ENCODE measurements at regions not wholly inside any gene's neighbourhood (a gene's known extent, or its start where the extent isn't known, plus 50 kb on each side); places are given as distances from the start of the nearest gene placed in this dataset.

DNA sequence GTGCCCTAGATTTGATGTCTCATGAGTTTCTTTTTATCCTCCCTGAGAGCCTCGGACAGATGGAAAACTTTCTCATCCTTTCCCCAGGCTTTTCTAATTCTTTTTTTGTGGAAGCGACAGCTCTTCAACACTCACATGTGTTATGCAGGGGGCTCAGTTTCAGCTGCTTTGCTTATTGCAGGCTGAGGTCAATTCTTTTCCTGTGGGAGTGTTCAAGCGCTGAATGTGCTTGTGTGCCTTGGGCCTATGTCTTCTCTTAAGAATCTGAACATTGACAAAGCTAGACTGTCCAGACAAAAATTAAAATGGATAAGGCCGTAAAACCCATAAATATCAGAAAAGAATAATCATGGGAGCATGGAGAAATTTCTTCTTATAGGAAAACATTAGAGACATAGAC is 125.2 kb upstream of the STEAP4 start:
- H4K8ac ChIP-seq (replicated peaks; ENCODE audit: insufficient read length, low read depth, low read length) = no peak overlapping the region
- H3K79me2 ChIP-seq (ENCODE audit: insufficient read depth, low read length) = no peaks in the 10 kb centered on the region
- no peaks in the 10 kb centered on the region for H3K4me1 ChIP-seq (ENCODE audit: insufficient read depth, low read length)
- H3K4me1 Mint-ChIP-seq = no peaks in the 10 kb centered on the region
- H3K27me3 ChIP-seq (ENCODE audit: insufficient read depth, low read length) = no peaks in the 10 kb centered on the region
- H3K14ac ChIP-seq (ENCODE audit: insufficient read depth, low read length) = no peak overlapping the region
- H3K27me3 Mint-ChIP-seq (ENCODE audit: low read depth) = no peaks in the 10 kb centered on the region
- H2BK15ac ChIP-seq (ENCODE audit: low read depth, low read length) = no peak overlapping the region
- H2BK120ac ChIP-seq (ENCODE audit: low read depth, low read length, poor library complexity, severe bottlenecking) = no peak overlapping the region
- H3K23me2 ChIP-seq (ENCODE audit: insufficient read length, low read depth, low read length, poor library complexity, severe bottlenecking) = no peaks in the 10 kb centered on the region
- no peak overlapping the region for H3K18ac ChIP-seq (ENCODE audit: insufficient read length, low read depth, low read length)
- H3K27ac Mint-ChIP-seq = no peak overlapping the region; a peak in 1 of 7 replicates
- no peak overlapping the region for H3K27ac ChIP-seq (ENCODE audit: insufficient read length, low read depth, low read length)
- H2BK20ac ChIP-seq (ENCODE audit: low read depth, low read length, poor library complexity, severe bottlenecking) = no peak overlapping the region
- WGBS (ENCODE audit: extremely low coverage, insufficient read length, low lambda C conversion rate) = no CpG with 5 or more reads among the region's 4 CpGs
- no peak overlapping the region for H4K5ac ChIP-seq (ENCODE audit: insufficient read length, low read depth, low read length)
- no peak overlapping the region for H2AK5ac ChIP-seq (ENCODE audit: insufficient read length, low read length)
- no peak for DNase-seq
- H2BK12ac ChIP-seq (ENCODE audit: insufficient read length, low read depth, low read length) = no peak overlapping the region
- TF ChIP-seq, protein P1, sequence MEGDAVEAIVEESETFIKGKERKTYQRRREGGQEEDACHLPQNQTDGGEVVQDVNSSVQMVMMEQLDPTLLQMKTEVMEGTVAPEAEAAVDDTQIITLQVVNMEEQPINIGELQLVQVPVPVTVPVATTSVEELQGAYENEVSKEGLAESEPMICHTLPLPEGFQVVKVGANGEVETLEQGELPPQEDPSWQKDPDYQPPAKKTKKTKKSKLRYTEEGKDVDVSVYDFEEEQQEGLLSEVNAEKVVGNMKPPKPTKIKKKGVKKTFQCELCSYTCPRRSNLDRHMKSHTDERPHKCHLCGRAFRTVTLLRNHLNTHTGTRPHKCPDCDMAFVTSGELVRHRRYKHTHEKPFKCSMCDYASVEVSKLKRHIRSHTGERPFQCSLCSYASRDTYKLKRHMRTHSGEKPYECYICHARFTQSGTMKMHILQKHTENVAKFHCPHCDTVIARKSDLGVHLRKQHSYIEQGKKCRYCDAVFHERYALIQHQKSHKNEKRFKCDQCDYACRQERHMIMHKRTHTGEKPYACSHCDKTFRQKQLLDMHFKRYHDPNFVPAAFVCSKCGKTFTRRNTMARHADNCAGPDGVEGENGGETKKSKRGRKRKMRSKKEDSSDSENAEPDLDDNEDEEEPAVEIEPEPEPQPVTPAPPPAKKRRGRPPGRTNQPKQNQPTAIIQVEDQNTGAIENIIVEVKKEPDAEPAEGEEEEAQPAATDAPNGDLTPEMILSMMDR (conservative IDR thresholded peaks at IDR 0.05) = no peak
- no peak overlapping the region for H3K56ac ChIP-seq (ENCODE audit: insufficient read length, low read depth, low read length)
- H3T11ph ChIP-seq (ENCODE audit: low read length) = no peak overlapping the region
- no peaks in the 10 kb centered on the region for H3K9me3 Mint-ChIP-seq
- no peak overlapping the region for H3K4me3 Mint-ChIP-seq
- H4K91ac ChIP-seq (ENCODE audit: insufficient read length, low read depth, low read length) = no peak overlapping the region
- H3K9me3 ChIP-seq (ENCODE audit: control insufficient read depth, low read depth, low read length) = no peaks in the 10 kb centered on the region
- H4K20me1 ChIP-seq (ENCODE audit: control insufficient read depth, insufficient read depth, insufficient read length) = no peaks in the 10 kb centered on the region
- H2AFZ ChIP-seq (ENCODE audit: low read length) = no peak overlapping the region
- H2BK5ac ChIP-seq (ENCODE audit: insufficient read length, low read length) = no peak overlapping the region
- H3K4ac ChIP-seq (ENCODE audit: low read depth, low read length) = no peak overlapping the region
- no peak overlapping the region for H3K4me2 ChIP-seq (ENCODE audit: insufficient read depth, insufficient read length, low read length)
- H3K9ac ChIP-seq (ENCODE audit: extremely low read depth, insufficient read length, low read length) = no peak overlapping the region
- no peaks in the 10 kb centered on the region for H3K36me3 Mint-ChIP-seq (ENCODE audit: insufficient read depth in 1 of 3, low read depth in 3 of 3)
- H3K23ac ChIP-seq (ENCODE audit: insufficient read length, low read depth, low read length) = no peak overlapping the region
- H3K79me1 ChIP-seq (ENCODE audit: insufficient read depth, low read depth, low read length, poor library complexity, severe bottlenecking) = no peaks in the 10 kb centered on the region
